IMR-90 (cell line): ENCODE measurements at regions not wholly inside any gene's neighbourhood (a gene's known extent, or its start where the extent isn't known, plus 50 kb on each side); places are given as distances from the start of the nearest gene placed in this dataset.

Source experiments
- ATAC-seq: fragments of 200-7000 bp; cut with Tn5 transposase; 2 replicates; pipeline ENCODE4 v1.9.1; 2020; ENCODE audit warnings: low read depth, mild to moderate bottlenecking, moderate library complexity
- BruUV-seq: library from RNA; stranded (reverse); fragments of 400-500 nt; replicated peaks from 2 replicates; lab custom pipeline; 2021; lab: Mats Ljungman, UMichigan
- CTCF ChIA-PET: fragments of 300-600 bp; formaldehyde crosslinking; extraction: SDS; loops from one replicate; lab custom pipeline; 2021; ENCODE audit warnings: antibody characterized with exemption; lab: Yijun Ruan, JAX
- POLR2A ChIA-PET: fragments of 300-600 bp; sonication (Branson Sonifier 250); formaldehyde crosslinking; loops from one replicate; lab custom pipeline; 2022; ENCODE audit warnings: antibody characterized with exemption; ENCODE audit not compliant: unreplicated experiment; lab: Charles Lee
- DNase-seq: peaks from one replicate; pipeline ENCODE4 v3.0.0; 2013
- H2AFZ ChIP-seq: replicated peaks from 2 replicates; pipeline ENCODE3; 2013; ENCODE audit warnings: low read length, mild to moderate bottlenecking; ENCODE audit not compliant: poor library complexity
- H2AK5ac ChIP-seq: 2 replicates; pipeline ENCODE4 v1.6.1; 2013; ENCODE audit warnings: low read depth, low read length, inconsistent platforms
- H2AK9ac ChIP-seq: replicated peaks from 2 replicates; pipeline ENCODE3; 2013; ENCODE audit warnings: mild to moderate bottlenecking, low read depth, low read length, moderate library complexity; ENCODE audit not compliant: poor library complexity
- H2BK120ac ChIP-seq: 2 replicates; pipeline ENCODE4 v1.6.1; 2013; ENCODE audit warnings: low read depth, low read length, inconsistent platforms
- H2BK15ac ChIP-seq: 3 replicates; pipeline ENCODE4 v1.6.1; 2013; ENCODE audit warnings: low read depth, low read length, inconsistent platforms
- H2BK20ac ChIP-seq: 2 replicates; pipeline ENCODE4 v1.6.1; 2013; ENCODE audit warnings: low read depth, mild to moderate bottlenecking, inconsistent platforms, low read length, moderate library complexity
- H2BK5ac ChIP-seq: 2 replicates; pipeline ENCODE4 v1.6.1; 2013; ENCODE audit warnings: mild to moderate bottlenecking, low read depth, low read length, inconsistent platforms; ENCODE audit not compliant: poor library complexity, severe bottlenecking
- H3K14ac ChIP-seq: replicated peaks from 2 replicates; pipeline ENCODE4 v1.6.1; 2013; ENCODE audit warnings: low read depth, low read length, inconsistent platforms
- H3K18ac ChIP-seq: 2 replicates; pipeline ENCODE4 v1.6.1; 2013; ENCODE audit warnings: low read depth, low read length, control low read depth
- H3K23ac ChIP-seq: 2 replicates; pipeline ENCODE4 v1.6.1; 2013; ENCODE audit warnings: low read depth, low read length, inconsistent platforms
- H3K27ac ChIP-seq: 2 replicates; pipeline ENCODE4 v1.5.1; 2013; ENCODE audit warnings: mild to moderate bottlenecking, control low read depth, low read length; ENCODE audit not compliant: insufficient read depth
- H3K27me3 ChIP-seq: 2 replicates; pipeline ENCODE4 v1.6.1; 2013; ENCODE audit warnings: low read length; ENCODE audit not compliant: control insufficient read depth, insufficient read depth
- H3K36me3 ChIP-seq: 2 replicates; pipeline ENCODE4 v1.6.1; 2013; ENCODE audit warnings: low read length, mixed read lengths; ENCODE audit not compliant: control insufficient read depth, insufficient read depth
- H3K4ac ChIP-seq: 2 replicates; pipeline ENCODE4 v1.6.1; 2013; ENCODE audit warnings: low read depth, low read length, inconsistent platforms
- H3K4me1 ChIP-seq: 2 replicates; pipeline ENCODE4 v1.6.1; 2013; ENCODE audit warnings: low read length, mixed read lengths; ENCODE audit not compliant: control insufficient read depth, insufficient read depth
- H3K4me2 ChIP-seq: 2 replicates; pipeline ENCODE4 v1.6.1; 2013; ENCODE audit warnings: low read depth, mild to moderate bottlenecking, control low read depth, low read length, moderate library complexity
- H3K4me3 ChIP-seq: 2 replicates; pipeline ENCODE4 v1.5.1; 2013; ENCODE audit warnings: low read depth, mild to moderate bottlenecking, control low read depth, low read length, moderate library complexity; ENCODE audit not compliant: insufficient read depth
- H3K56ac ChIP-seq: 2 replicates; pipeline ENCODE4 v1.6.1; 2013; ENCODE audit warnings: low read length, inconsistent platforms; ENCODE audit not compliant: insufficient read depth; ENCODE audit errors: extremely low read depth
- H3K79me1 ChIP-seq, 2 experiments: 2 replicates each; pipeline ENCODE4 v1.6.1; 2013; ENCODE audit warnings: low read length in 2 of 2, inconsistent platforms in 1 of 2, low read depth in 1 of 2
- H3K9ac ChIP-seq: 2 replicates; pipeline ENCODE4 v1.6.1; 2013; ENCODE audit warnings: low read depth, low read length, control low read depth
- H3K9me1 ChIP-seq: 2 replicates; pipeline ENCODE4 v1.6.1; 2013; ENCODE audit warnings: low read length, inconsistent platforms; ENCODE audit not compliant: insufficient read depth
- H3K9me3 ChIP-seq: 2 replicates; pipeline ENCODE4 v1.6.1; 2013; ENCODE audit warnings: low read length; ENCODE audit not compliant: control insufficient read depth, insufficient read depth
- H4K20me1 ChIP-seq: 2 replicates; pipeline ENCODE4 v1.6.1; 2013; ENCODE audit warnings: low read length, inconsistent platforms; ENCODE audit not compliant: insufficient read depth
- H4K5ac ChIP-seq: 2 replicates; pipeline ENCODE4 v1.6.1; 2013; ENCODE audit warnings: mild to moderate bottlenecking, low read depth, low read length, control low read depth
- H4K8ac ChIP-seq, 2 experiments: 2 replicates each; pipeline ENCODE4 v1.6.1; 2013; ENCODE audit warnings: low read depth in 2 of 2, low read length in 2 of 2, control low read depth in 1 of 2, inconsistent platforms in 1 of 2
- H4K91ac ChIP-seq: 2 replicates; pipeline ENCODE4 v1.6.1; 2013; ENCODE audit warnings: low read depth, low read length, inconsistent platforms; ENCODE audit not compliant: insufficient read depth
- MAFK ChIP-seq: IDR thresholded peaks from 2 replicates; pipeline ENCODE4 v1.6.1; 2012; ENCODE audit warnings: low read depth, low read length, improper control_type of control experiment
- MXI1 ChIP-seq: IDR thresholded peaks from 2 replicates; pipeline ENCODE4 v1.6.1; 2012; ENCODE audit warnings: low read depth, mild to moderate bottlenecking, low read length, moderate library complexity, borderline replicate concordance
- WGBS, 2 experiments: methylation state at CpG; one replicate each; pipeline versions ENCODE4 v1.1.5 to v1.1.7; 2013; ENCODE audit warnings: missing lambda C conversion rate in 2 of 2; ENCODE audit not compliant: insufficient read length in 1 of 2; ENCODE audit errors: extremely low coverage in 2 of 2; 5-methylcytosine and 5-hydroxymethylcytosine counted together
- dilution Hi-C: fragments of 300-500 bp; cut with HindIII; formaldehyde crosslinking; loops from one replicate; pipeline ENCODE4 v1.14.3; 2018; ENCODE audit warnings: low sequenced_read_pairs; ENCODE audit not compliant: unreplicated experiment
- in situ Hi-C: fragments of 300-500 bp; cut with MboI; formaldehyde crosslinking; loops from 3 replicates; pipeline ENCODE4 v1.14.3; 2019; ENCODE audit warnings: low sequenced_read_pairs, inconsistent platforms, mixed read lengths
- intact Hi-C: fragments of 100-400 bp; cut with micrococcal nuclease; formaldehyde crosslinking; loops from 2 replicates; pipeline ENCODE4 v1.10.0; 2022
- TF ChIP-seq, protein P1 (sequence below): fragments of 150-350 bp; IDR thresholded peaks from 2 replicates; pipeline ENCODE4 v1.6.1; 2017; ENCODE audit warnings: mild to moderate bottlenecking, antibody characterized with exemption, low read length, low read depth

GRCh38 chr6:117076076-117076475, 189.3 kb upstream of the VGLL2 start:
- ATAC-seq, result no peak
- Histone ChIP-seq H2AK5ac (no peak overlapping the region), H4K91ac (no peak overlapping the region), H3K9ac (no peak overlapping the region), H3K27ac (no peak overlapping the region), H2BK120ac (no peak overlapping the region), H2AFZ (no peak overlapping the region), H2BK15ac (no peak overlapping the region), H4K20me1 (no peaks in the 10 kb centered on the region), H3K4me3 (no peak overlapping the region), H3K14ac (no peak overlapping the region), H3K27me3 (no peaks in the 10 kb centered on the region), H4K5ac (no peak overlapping the region), H3K56ac (no peak overlapping the region), H3K9me3 (peaks cover 4% of the 10 kb centered on the region), H3K23ac (no peak overlapping the region), H3K4me2 (no peak overlapping the region), H3K18ac (no peak overlapping the region), H3K79me1 (no peaks in the 10 kb centered on the region), H3K4ac (no peak overlapping the region), H3K36me3 (no peaks in the 10 kb centered on the region), H3K9me1 (no peaks in the 10 kb centered on the region), H2BK20ac (no peak overlapping the region), H2BK5ac (no peak overlapping the region), H2AK9ac (no peak overlapping the region), H3K4me1 (no peaks in the 10 kb centered on the region), H4K8ac (no peak overlapping the region)
- dilution Hi-C loops, result no loop called here
- intact Hi-C loops, result no loop called here
- TF ChIP-seq, protein P1, sequence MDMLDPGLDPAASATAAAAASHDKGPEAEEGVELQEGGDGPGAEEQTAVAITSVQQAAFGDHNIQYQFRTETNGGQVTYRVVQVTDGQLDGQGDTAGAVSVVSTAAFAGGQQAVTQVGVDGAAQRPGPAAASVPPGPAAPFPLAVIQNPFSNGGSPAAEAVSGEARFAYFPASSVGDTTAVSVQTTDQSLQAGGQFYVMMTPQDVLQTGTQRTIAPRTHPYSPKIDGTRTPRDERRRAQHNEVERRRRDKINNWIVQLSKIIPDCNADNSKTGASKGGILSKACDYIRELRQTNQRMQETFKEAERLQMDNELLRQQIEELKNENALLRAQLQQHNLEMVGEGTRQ, result no peak
- TF ChIP-seq MXI1 (no peak), MAFK (no peak)
- DNase-seq, result no peak
- in situ Hi-C loops, result no loop called here
- POLR2A ChIA-PET, result no interaction called here
- 0% methylated on average over 1 of the region's 3 CpGs; no CpG with 5 or more reads in 1 of the 2 experiments for WGBS, 2 experiments
- no TSS peak for BruUV-seq
- CTCF ChIA-PET, result no interaction called here
